ENCODE measurements at regions not wholly inside any gene's neighbourhood (a gene's known extent, or its start where the extent isn't known, plus 50 kb on each side); places are given as distances from the start of the nearest gene placed in this dataset.

DNA sequence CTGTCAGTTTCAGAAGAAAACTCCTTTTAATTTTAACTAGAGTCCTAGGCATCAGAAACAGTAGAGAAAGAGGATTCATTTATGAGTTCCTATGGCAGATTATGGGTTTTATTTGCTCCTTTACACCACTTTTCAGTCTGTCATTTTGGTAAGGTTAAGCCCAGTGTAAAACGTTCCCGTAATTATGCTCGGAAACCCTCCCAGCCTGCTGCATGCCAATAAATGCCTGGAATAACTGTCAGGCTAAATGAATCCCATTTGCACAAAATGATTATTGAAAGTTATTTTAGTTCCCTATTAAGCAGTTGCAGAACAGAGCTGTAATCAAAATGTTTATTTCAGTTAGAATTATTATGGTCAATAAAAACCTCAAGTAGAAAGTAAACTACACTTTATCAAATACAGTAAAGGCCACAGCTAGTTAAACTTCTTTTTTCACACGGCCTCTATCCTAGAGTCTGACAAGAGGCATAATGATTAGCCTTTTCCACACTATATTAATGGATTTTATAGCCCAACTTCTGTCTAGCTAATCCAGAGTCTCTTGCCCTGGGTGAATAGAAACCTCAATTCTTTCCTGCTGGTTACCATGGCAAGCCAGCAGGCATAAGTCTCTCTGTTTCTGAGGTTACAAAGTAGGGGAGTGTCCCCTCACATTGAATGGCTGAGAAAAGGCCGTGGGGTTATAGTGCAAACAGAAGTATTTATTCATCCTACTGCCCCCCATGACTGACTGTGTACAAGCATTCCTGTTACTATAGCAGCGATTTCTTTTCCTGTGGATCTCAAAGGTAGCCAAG lies 80.8 kb upstream of the NPVF start:
- Mint-ChIP-seq H3K9me3 (no peaks in the 10 kb centered on the region), H3K4me1 (no peaks in the 10 kb centered on the region), H3K27ac (no peak overlapping the region), H3K4me3 (no peak overlapping the region), H3K36me3 (no peaks in the 10 kb centered on the region)
- ATAC-seq: no peak
- no peak for DNase-seq (ENCODE audit: low spot score in 2 of 2)

DNA sequence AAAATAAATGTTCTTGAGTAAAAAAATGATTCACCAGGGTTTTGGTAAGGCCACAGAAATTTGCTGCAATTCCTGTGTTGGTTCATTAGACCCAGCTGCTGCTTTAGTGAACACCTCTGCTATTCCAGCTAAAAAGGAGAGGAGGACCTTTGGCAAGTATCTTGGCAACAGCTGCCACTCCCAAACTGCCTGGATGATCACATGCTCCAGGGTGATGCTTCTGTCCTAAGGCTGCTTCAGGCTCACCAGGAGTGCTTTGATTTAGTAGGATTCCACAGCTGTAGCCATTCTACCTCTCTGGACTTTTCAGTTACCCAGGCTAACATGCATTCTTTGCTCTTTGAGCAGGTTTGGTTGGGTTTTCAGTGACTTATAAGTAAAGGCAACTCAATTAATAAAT lies 82.6 kb upstream of the NPVF start:
- DNase-seq (ENCODE audit: low spot score in 2 of 2): no peak
- Mint-ChIP-seq H3K9me3 (no peaks in the 10 kb centered on the region), H3K36me3 (no peaks in the 10 kb centered on the region), H3K4me1 (no peaks in the 10 kb centered on the region), H3K27ac (no peak overlapping the region), H3K4me3 (no peak overlapping the region)
- ATAC-seq: peak; percentile 25

DNA sequence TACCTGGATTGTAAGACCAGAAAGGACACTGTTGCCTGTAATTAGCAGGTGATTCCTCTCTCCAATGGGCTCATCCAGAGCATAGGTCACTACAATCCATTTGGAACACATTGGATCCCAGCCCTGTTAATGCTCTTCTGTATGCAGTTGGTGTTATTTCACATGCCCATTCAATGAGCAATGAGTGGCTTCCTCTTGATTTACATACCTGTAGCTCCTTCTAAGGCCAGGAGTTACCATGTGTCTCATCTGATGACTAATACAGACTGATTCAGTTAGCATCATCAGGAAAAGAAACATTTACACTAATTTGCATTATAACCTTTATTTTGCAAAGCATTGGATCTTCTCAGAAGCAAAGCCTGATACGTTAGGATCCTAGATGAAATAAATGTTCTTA lies 83.1 kb upstream of the NPVF start:
- H3K4me3 Mint-ChIP-seq: no peak overlapping the region
- no peaks in the 10 kb centered on the region for H3K36me3 Mint-ChIP-seq
- H3K9me3 Mint-ChIP-seq: no peaks in the 10 kb centered on the region
- ATAC-seq (peak; percentile 22), DNase-seq (ENCODE audit: low spot score in 2 of 2) (no peak)
- H3K4me1 Mint-ChIP-seq: no peaks in the 10 kb centered on the region
- H3K27ac Mint-ChIP-seq: no peak overlapping the region

DNA sequence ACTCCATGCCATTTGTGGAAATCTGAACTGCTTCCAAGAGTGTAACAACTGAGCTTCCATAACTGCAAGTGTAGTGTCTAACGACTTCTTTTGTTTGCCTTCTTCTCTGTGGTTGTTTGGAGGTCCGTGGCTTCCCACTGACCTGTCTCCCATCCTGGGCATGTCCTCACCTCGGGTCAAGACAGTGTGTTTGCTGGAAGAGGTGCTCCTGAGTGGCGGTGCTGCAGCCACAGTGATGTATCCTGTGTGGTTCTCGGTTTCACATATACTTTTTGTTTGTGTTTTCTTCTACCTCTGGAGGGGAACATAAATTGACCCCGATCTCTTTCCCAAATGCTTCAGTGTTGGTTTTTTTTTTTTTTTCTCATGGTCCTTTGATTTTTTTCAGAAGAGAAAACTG lies 84.7 kb upstream of the NPVF start:
- H3K9me3 Mint-ChIP-seq: no peaks in the 10 kb centered on the region
- H3K4me1 Mint-ChIP-seq: no peaks in the 10 kb centered on the region
- no peak for DNase-seq (ENCODE audit: low spot score in 2 of 2)
- H3K4me3 Mint-ChIP-seq: no peak overlapping the region
- H3K27ac Mint-ChIP-seq: no peak overlapping the region
- ATAC-seq: no peak
- H3K36me3 Mint-ChIP-seq: no peaks in the 10 kb centered on the region

DNA sequence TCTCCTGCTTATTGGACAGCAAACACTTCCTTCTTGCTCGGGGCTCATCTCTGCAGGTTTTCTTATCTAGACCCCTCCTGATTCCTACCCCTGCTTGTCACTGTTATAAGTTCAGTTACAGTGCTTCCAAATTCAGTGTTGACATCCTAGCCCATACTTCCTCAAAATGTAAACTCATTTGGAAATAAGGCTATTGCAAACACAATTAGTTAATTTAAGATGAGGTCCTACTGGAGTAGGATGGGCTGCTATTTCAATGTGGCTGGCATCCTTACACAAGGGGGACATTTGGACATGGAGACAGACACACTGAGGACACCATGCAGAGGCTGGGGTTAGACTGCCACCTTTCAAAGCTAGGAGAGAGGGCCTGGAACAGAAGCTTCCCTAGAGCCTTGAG lies 85.2 kb upstream of the NPVF start:
- ATAC-seq: no peak
- Mint-ChIP-seq H3K27ac (no peak overlapping the region), H3K9me3 (no peaks in the 10 kb centered on the region)

DNA sequence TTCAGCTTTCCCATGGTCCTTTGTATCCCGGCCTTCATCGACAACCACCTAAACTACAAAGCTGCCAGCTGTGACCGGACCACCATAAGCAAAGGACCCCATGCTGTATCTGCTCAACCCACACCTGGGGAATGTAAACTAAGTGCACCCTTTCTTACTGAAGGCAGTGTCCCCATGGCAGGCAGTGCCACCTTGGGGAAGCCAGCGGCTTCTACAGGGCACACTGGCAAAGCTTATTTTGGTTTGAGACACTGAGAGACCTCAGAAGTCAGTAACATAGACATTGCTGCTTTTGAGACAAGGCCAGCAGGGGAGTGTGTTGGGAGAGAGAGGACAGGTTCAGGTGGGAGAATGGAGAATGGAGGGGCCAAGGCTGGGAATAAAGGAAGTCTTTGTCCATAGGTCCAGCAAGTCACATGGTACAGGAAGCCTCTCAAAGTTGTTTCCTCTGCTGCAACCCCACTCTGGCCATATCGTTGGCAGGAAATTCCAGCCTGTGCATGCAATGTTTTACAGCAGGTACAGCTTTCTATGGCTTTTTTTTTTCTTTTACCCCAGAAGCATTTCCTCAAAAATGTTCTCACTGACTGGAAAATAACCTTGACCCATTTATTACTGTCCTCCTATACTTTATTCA lies 85.9 kb upstream of the NPVF start:
- ATAC-seq (no peak), DNase-seq (ENCODE audit: low spot score in 2 of 2) (no peak)
- H3K36me3 Mint-ChIP-seq: no peaks in the 10 kb centered on the region
- H3K27ac Mint-ChIP-seq: no peak overlapping the region
- H3K4me3 Mint-ChIP-seq: no peak overlapping the region
- no peaks in the 10 kb centered on the region for H3K4me1 Mint-ChIP-seq
- no peaks in the 10 kb centered on the region for H3K9me3 Mint-ChIP-seq

More for the DNA sequence above, 85.2 kb upstream of the NPVF start:
- no peaks in the 10 kb centered on the region for H3K4me1 Mint-ChIP-seq
- no peak overlapping the region for H3K4me3 Mint-ChIP-seq
- H3K36me3 Mint-ChIP-seq: no peaks in the 10 kb centered on the region
- DNase-seq (ENCODE audit: low spot score in 2 of 2): no peak

DNA sequence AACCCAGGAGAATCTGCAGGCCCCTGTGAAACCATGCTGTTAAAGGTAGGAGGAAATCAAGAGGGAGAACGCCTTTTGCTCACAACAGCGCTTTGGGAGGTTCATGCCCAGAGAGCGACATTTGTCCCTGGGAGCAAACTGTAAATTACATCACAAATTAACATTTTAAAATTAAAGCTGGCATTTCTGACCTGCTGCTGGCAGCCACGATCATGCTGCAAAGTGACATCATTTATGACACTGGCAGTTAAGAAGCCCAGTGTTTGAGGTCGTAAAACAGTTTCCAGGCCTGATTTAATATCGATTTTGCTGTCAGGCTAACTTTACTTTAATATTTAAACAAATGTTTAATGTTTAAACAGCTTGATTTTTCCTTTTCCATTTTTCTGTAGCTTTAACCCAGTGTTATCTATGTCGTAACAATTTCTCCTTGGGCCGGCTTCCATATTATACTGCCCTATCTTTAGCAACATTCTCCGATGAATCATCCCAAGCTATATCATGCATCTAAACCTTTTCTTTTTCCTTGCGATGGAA lies 86.5 kb upstream of the NPVF start:
- ATAC-seq (no peak), DNase-seq (ENCODE audit: low spot score in 2 of 2) (no peak)
- Mint-ChIP-seq H3K27ac (no peak overlapping the region), H3K36me3 (no peaks in the 10 kb centered on the region), H3K9me3 (no peaks in the 10 kb centered on the region), H3K4me1 (no peaks in the 10 kb centered on the region), H3K4me3 (no peak overlapping the region)

DNA sequence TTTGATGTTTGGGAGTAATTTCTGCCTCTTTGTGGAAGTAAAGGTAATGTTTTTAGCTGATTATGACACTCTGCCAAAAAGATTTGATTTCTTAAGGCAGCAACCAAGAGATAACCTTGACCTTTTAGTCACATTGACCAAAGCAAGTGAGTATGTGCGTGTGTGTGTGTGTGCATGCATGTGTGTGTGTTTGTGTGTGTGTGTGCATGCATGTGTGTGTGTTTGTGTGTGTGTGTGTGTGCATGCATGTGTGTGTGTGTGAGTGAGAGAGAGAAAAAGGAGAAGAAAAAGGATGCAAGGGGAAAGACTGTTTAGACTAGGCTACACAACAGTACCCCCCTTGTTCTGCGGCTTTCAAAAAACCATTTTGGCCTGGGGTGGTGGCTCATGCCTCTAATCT lies 88.1 kb upstream of the NPVF start:
- Mint-ChIP-seq H3K27ac (no peak overlapping the region), H3K9me3 (no peaks in the 10 kb centered on the region), H3K4me3 (no peak overlapping the region), H3K36me3 (no peaks in the 10 kb centered on the region), H3K4me1 (no peaks in the 10 kb centered on the region)
- no peak for DNase-seq (ENCODE audit: low spot score in 2 of 2)
- ATAC-seq: no peak

DNA sequence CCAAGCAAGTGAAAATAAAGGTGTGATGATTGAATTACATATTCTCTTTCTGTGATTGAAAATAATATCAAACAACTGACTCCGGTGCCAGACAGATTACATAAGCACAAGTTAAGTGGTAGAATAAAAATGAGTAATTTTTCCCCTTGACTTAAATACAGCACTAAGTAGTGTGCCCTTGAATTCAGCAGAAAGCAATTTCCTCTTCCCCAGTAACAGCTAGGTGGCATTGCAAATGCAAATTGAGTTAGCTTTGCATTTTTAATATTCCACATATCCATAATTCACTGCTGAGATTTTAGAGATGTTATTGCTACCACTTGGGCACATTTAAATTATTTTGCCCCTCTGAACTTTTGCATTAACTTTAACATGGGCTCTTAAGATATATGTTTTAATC lies 89.8 kb upstream of the NPVF start:
- H3K4me3 Mint-ChIP-seq: no peak overlapping the region
- no peaks in the 10 kb centered on the region for H3K9me3 Mint-ChIP-seq
- ATAC-seq: no peak
- no peak overlapping the region for H3K27ac Mint-ChIP-seq
- no peaks in the 10 kb centered on the region for H3K36me3 Mint-ChIP-seq
- H3K4me1 Mint-ChIP-seq: no peaks in the 10 kb centered on the region
- DNase-seq (ENCODE audit: low spot score in 2 of 2): no peak

DNA sequence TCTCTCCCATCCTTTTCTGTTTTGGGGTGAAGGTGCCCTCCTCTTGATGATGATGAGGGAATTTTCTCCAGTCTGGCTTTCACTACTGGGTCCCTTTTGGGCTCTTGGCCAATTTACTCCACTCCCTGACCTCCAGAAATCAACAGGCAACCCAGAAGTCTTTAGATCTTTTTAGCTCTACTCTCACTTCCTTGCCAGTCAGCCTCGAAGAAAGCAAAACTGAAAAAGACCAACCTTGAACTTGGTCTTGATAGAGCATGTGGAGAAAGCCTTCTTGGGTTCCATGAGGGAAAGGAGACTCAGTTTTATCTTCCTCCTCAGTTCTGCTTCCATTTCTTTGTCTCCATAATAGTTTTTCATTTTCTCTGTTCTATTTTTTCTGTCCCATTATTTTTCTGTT lies 91.4 kb upstream of the NPVF start:
- H3K36me3 Mint-ChIP-seq: no peaks in the 10 kb centered on the region
- H3K4me1 Mint-ChIP-seq: no peaks in the 10 kb centered on the region
- H3K27ac Mint-ChIP-seq: no peak overlapping the region
- DNase-seq (ENCODE audit: low spot score in 2 of 2) (no peak), ATAC-seq (no peak)
- H3K9me3 Mint-ChIP-seq: no peaks in the 10 kb centered on the region
- no peak overlapping the region for H3K4me3 Mint-ChIP-seq

DNA sequence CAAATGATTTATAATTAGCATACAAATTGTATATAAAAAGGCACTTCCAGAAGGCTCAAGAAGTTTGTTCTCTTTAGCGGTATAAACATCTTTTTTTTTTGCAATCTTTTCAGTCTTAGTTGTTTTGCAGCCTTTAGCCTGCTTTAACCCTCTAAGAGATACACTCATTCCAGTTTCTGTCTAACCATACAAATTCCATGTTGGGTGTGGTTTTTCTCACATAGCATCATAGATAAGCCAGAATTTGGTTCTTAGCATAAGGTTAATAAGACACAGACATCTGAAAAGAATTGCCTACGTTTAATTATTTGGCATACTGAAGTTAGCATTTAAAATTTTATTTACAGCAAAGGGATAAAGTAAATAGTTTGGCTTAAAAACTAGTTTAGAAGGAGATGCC lies 92.5 kb upstream of the NPVF start:
- ATAC-seq (no peak), DNase-seq (ENCODE audit: low spot score in 2 of 2) (no peak)
- no peak overlapping the region for H3K4me3 Mint-ChIP-seq
- H3K36me3 Mint-ChIP-seq: no peaks in the 10 kb centered on the region
- no peaks in the 10 kb centered on the region for H3K4me1 Mint-ChIP-seq
- H3K27ac Mint-ChIP-seq: no peak overlapping the region
- H3K9me3 Mint-ChIP-seq: no peaks in the 10 kb centered on the region

DNA sequence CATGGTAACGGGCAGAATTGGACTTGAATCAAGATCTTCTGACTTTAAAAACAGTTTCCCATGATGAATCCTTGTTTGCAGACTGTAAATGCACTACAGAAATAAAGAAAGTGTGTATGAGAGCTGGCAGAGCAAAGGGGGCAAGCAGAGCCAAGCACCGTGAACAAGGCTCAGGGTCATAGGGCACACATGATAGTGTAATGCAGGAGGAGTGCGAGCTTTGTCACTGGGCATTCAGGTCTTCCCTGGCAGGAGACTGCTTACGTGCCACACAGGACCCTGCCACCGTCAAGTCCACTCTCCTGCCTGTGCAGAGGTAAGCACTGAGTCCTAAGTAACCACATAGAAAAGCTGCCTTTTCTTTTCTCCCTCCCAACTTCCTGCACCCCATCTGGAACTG lies 93.1 kb upstream of the NPVF start:
- DNase-seq (ENCODE audit: low spot score in 2 of 2) (no peak), ATAC-seq (no peak)
- Mint-ChIP-seq H3K27ac (no peak overlapping the region), H3K4me1 (no peaks in the 10 kb centered on the region), H3K9me3 (no peaks in the 10 kb centered on the region), H3K36me3 (no peaks in the 10 kb centered on the region), H3K4me3 (no peak overlapping the region)

DNA sequence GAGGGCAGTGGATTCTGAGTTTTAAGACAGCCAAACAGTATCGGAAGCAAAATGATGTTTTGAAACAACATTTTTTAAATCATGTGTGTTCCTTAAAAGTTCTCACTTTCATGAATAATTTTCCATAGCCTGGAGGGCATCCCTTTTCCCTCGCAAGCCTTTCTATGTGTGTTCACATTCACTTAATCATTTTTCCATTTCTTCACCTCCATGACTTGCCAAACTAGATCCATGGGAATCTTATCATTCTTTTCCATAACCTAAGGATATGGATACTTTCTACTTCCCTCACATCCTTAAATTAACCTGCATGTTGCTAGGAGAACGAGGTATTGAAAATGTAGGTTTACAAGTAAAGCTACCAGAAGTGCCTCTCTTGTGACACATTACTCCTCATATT lies 94.2 kb upstream of the NPVF start:
- no peak overlapping the region for H3K4me3 Mint-ChIP-seq

DNA sequence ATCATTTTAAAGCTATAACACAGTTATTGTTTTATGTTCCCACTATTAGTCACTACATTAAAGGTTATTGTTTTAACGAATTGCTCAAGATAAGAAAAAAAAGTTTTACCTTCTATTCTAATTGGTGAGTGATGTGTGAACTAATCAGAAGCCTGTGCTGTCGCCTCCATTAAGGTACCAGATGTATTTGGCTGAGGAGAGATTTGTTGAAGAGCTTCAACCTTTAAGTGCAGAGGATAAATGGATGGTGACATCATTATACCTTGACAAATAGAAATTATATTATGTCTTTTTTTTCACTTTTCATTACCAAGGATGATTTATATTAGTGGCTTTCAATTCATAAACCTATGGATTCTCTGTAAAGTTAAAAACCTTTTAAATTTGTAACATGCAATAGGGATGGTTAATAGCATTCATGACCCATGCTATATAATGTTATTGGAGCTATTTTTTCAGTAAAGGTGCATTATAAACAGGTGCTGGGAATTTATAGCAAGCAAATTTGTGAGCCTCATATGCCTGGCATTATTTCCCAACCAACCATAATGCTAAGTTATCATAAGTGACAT lies 97.0 kb upstream of the NPVF start:
- ATAC-seq (no peak), DNase-seq (ENCODE audit: low spot score in 2 of 2) (no peak)
- Mint-ChIP-seq H3K4me3 (no peak overlapping the region), H3K4me1 (no peaks in the 10 kb centered on the region), H3K36me3 (no peaks in the 10 kb centered on the region), H3K27ac (no peak overlapping the region), H3K9me3 (no peaks in the 10 kb centered on the region)

More for the DNA sequence above, 94.2 kb upstream of the NPVF start:
- no peak for DNase-seq (ENCODE audit: low spot score in 2 of 2)
- H3K9me3 Mint-ChIP-seq: no peaks in the 10 kb centered on the region
- ATAC-seq: no peak
- H3K4me1 Mint-ChIP-seq: no peaks in the 10 kb centered on the region
- no peak overlapping the region for H3K27ac Mint-ChIP-seq
- H3K36me3 Mint-ChIP-seq: no peaks in the 10 kb centered on the region

DNA sequence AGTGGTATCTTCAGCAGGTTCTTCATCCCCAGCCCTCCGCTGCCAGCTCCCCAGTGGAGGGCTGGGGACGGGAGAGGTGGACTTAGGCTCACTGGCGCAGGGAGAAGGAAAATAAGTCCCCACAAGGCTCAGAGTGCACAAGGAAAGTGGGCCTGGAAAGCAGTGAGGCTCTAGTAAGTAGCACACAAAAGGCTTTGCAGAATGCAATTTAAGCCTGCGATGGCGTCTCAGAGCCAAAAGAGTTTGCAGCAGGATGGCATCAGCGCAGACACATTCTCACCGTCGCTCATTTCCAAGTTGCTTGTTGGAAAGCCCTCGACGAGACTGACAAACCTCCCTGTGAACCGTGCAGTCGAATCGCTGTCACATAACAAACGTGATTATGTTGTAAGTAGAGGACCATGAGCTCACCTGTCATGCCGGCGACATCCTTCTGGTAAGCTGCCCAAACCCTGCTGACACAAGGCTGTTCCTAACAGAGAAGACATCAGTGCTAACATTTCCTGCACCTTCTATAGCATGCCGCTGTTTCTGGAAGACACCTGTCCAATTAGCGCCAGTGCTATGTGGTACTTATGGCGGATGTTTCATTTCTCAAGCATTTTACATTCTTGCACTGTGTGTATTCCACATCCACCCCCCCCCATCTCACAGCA lies 98.3 kb upstream of the NPVF start:
- Mint-ChIP-seq H3K4me1 (no peaks in the 10 kb centered on the region), H3K36me3 (no peaks in the 10 kb centered on the region), H3K27ac (no peak overlapping the region), H3K9me3 (no peaks in the 10 kb centered on the region), H3K4me3 (no peak overlapping the region)
- DNase-seq (ENCODE audit: low spot score in 2 of 2) (no peak), ATAC-seq (no peak)
